ENCODE measurements at regions not wholly inside any gene's neighbourhood (a gene's known extent, or its start where the extent isn't known, plus 50 kb on each side); places are given as distances from the start of the nearest gene placed in this dataset.

DNA sequence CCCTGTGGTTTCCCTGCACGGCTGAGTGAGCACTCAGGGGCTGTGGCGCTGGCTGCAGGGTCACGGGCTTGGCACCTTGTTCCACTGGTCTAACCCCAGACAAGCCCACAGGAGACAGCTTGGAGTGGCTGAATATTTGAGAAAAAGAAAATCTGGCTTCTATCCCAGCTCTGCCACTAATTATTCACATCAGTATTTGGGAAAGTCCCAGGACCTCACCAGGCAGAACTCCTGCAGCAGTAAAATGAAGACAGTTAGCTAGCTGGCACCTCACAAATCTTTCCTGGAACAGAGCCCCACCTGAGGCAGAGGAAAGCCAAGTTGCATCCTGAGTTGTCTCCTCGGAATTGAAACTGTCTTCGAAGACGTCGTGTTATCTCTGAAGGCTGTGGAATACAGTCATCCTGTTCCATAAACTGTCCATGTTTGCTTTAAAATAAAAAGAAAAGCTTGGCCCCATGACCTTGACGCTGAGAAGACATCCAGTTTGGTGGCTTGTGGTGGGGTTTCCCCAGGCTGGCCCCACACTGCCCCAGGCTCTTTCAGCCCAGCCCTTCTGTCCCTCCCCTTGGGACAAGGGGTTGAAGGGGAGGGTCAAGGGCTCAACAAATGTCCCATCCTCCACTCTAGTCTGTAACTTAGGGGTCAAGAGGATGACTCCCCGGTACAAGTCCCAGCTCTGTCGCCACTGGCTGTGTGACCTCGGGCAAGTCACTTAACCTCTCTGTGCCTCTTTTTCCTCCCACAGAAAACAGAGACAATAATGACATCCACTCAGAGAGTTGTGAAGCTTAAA lies 93.8 kb upstream of the TMPRSS2 start:
- no peak for TF ChIP-seq POLR2A (IDR thresholded peaks at IDR 0.05)
- TF ChIP-seq, protein P1, sequence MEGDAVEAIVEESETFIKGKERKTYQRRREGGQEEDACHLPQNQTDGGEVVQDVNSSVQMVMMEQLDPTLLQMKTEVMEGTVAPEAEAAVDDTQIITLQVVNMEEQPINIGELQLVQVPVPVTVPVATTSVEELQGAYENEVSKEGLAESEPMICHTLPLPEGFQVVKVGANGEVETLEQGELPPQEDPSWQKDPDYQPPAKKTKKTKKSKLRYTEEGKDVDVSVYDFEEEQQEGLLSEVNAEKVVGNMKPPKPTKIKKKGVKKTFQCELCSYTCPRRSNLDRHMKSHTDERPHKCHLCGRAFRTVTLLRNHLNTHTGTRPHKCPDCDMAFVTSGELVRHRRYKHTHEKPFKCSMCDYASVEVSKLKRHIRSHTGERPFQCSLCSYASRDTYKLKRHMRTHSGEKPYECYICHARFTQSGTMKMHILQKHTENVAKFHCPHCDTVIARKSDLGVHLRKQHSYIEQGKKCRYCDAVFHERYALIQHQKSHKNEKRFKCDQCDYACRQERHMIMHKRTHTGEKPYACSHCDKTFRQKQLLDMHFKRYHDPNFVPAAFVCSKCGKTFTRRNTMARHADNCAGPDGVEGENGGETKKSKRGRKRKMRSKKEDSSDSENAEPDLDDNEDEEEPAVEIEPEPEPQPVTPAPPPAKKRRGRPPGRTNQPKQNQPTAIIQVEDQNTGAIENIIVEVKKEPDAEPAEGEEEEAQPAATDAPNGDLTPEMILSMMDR (IDR thresholded peaks at IDR 0.05): no peak
- no peak for TF ChIP-seq POLR2AphosphoS5 (IDR thresholded peaks at IDR 0.05)
